Endothelial cell (in vitro differentiated cells): ENCODE measurements at regions not wholly inside any gene's neighbourhood (a gene's known extent, or its start where the extent isn't known, plus 50 kb on each side); places are given as distances from the start of the nearest gene placed in this dataset.

Experiments
- DNase-seq: peaks from one replicate; pipeline ENCODE4 v3.0.0; 2021; ENCODE audit warnings: low spot score
- H3K27ac Mint-ChIP-seq: one replicate; pipeline ENCODE4 v1.8.0; 2021; ENCODE audit warnings: mixed read lengths, inconsistent platforms; ENCODE audit not compliant: unreplicated experiment
- H3K27me3 Mint-ChIP-seq: one replicate; pipeline ENCODE4 v1.8.0; 2021; ENCODE audit warnings: mild to moderate bottlenecking, moderate library complexity, mixed read lengths, inconsistent platforms; ENCODE audit not compliant: unreplicated experiment
- H3K36me3 Mint-ChIP-seq: one replicate; pipeline ENCODE4 v1.8.0; 2021; ENCODE audit warnings: mild to moderate bottlenecking, low read depth, mixed read lengths, inconsistent platforms; ENCODE audit not compliant: unreplicated experiment
- H3K4me1 Mint-ChIP-seq: one replicate; pipeline ENCODE4 v1.8.0; 2021; ENCODE audit warnings: mild to moderate bottlenecking, mixed read lengths, inconsistent platforms; ENCODE audit not compliant: unreplicated experiment
- H3K4me3 Mint-ChIP-seq: one replicate; pipeline ENCODE4 v1.8.0; 2021; ENCODE audit warnings: mild to moderate bottlenecking, mixed read lengths, inconsistent platforms; ENCODE audit not compliant: unreplicated experiment
- H3K9me3 Mint-ChIP-seq: one replicate; pipeline ENCODE4 v1.8.0; 2021; ENCODE audit warnings: mixed read lengths, inconsistent platforms; ENCODE audit not compliant: unreplicated experiment
- CTCF ChIP-seq: fragments of 200-600 bp; sonication (generic); IDR thresholded peaks from one replicate; pipeline ENCODE4 v1.5.0; 2021; ENCODE audit warnings: antibody characterized with exemption; ENCODE audit not compliant: unreplicated experiment

GRCh38 chr16:86418981-86419380 is 91.3 kb upstream of the FOXF1 start:
- no peak for TF ChIP-seq CTCF
- H3K27me3 Mint-ChIP-seq, result peaks cover 1% of the 10 kb centered on the region
- H3K4me3 Mint-ChIP-seq, result no peak overlapping the region
- no peaks in the 10 kb centered on the region for H3K36me3 Mint-ChIP-seq
- DNase-seq, result no peak
- no peaks in the 10 kb centered on the region for H3K9me3 Mint-ChIP-seq
- H3K4me1 Mint-ChIP-seq, result peaks cover 21% of the 10 kb centered on the region
- no peak overlapping the region for H3K27ac Mint-ChIP-seq

- TF ChIP-seq CTCF, result no peak
- Mint-ChIP-seq H3K27ac (no peak overlapping the region), H3K4me1 (peaks cover 21% of the 10 kb centered on the region), H3K27me3 (peaks cover 1% of the 10 kb centered on the region), H3K9me3 (no peaks in the 10 kb centered on the region), H3K36me3 (no peaks in the 10 kb centered on the region), H3K4me3 (no peak overlapping the region)
- DNase-seq, result no peak
These were observed 90.8 kb upstream of the FOXF1 start for GRCh38 chr16:86419518-86419917.

- peaks cover 8% of the 10 kb centered on the region for H3K4me1 Mint-ChIP-seq
- TF ChIP-seq CTCF, result no peak
- H3K27me3 Mint-ChIP-seq, result peaks cover 4% of the 10 kb centered on the region
- H3K9me3 Mint-ChIP-seq, result no peaks in the 10 kb centered on the region
- no peak overlapping the region for H3K27ac Mint-ChIP-seq
- no peak for DNase-seq
- no peaks in the 10 kb centered on the region for H3K36me3 Mint-ChIP-seq
- no peak overlapping the region for H3K4me3 Mint-ChIP-seq
These were observed 88.3 kb upstream of the FOXF1 start for GRCh38 chr16:86421995-86422394.

- no peak for DNase-seq
- TF ChIP-seq CTCF, result no peak
- Mint-ChIP-seq H3K4me1 (peaks cover 8% of the 10 kb centered on the region), H3K4me3 (no peak overlapping the region), H3K36me3 (no peaks in the 10 kb centered on the region), H3K27me3 (peaks cover 4% of the 10 kb centered on the region), H3K27ac (no peak overlapping the region), H3K9me3 (no peaks in the 10 kb centered on the region)
These were observed 85.9 kb upstream of the FOXF1 start for GRCh38 chr16:86424398-86424797.

- no peak overlapping the region for H3K27ac Mint-ChIP-seq
These were observed 85.3 kb upstream of the FOXF1 start for GRCh38 chr16:86424985-86425384.

More at GRCh38 chr16:86424985-86425384, 85.3 kb upstream of the FOXF1 start:
- H3K27me3 Mint-ChIP-seq, result peaks cover 4% of the 10 kb centered on the region
- peaks cover 8% of the 10 kb centered on the region for H3K4me1 Mint-ChIP-seq
- H3K4me3 Mint-ChIP-seq, result no peak overlapping the region
- H3K9me3 Mint-ChIP-seq, result no peaks in the 10 kb centered on the region
- H3K36me3 Mint-ChIP-seq, result no peaks in the 10 kb centered on the region
- no peak for TF ChIP-seq CTCF
- no peak for DNase-seq
